NCI-H146 (cell line): ENCODE measurements at regions not wholly inside any gene's neighbourhood (a gene's known extent, or its start where the extent isn't known, plus 50 kb on each side); places are given as distances from the start of the nearest gene placed in this dataset.
A peak's percentile ranks its signal among the peaks of the same experiment; 100 is the strongest.
"Not testable (repeated sequence)": the region's sequence is repeated elsewhere in the genome, so short reads cannot be mapped to it uniquely, and the experiment has no call there.

Experiments
- DNase-seq: peaks from one replicate; lab custom pipeline; 2025; lab: John Stamatoyannopoulos, UW

DNA sequence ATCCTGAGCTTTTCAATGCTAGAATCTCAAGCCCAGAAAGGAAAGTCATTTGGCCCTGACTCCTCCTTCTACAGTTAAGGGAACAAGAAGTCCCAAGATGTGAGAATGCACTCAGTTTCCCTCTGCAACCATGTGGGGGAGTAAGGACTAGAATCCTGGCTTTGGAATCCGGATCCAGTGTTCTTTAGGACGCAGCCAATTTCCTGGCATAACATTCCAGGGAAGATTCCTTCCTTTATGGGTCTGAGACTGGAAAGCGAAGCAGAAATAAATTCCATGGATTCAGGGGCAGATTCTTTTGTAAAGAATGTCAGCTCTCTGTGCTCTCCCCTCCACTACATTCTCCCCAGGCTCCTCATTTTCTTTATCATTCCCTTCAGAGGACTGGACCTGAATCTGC is 151.8 kb upstream of the SOX14 start:
- no peak for DNase-seq

GRCh38 chr3:137615659-137616418 is 148.3 kb upstream of the SOX14 start:
- no peak for DNase-seq

DNA sequence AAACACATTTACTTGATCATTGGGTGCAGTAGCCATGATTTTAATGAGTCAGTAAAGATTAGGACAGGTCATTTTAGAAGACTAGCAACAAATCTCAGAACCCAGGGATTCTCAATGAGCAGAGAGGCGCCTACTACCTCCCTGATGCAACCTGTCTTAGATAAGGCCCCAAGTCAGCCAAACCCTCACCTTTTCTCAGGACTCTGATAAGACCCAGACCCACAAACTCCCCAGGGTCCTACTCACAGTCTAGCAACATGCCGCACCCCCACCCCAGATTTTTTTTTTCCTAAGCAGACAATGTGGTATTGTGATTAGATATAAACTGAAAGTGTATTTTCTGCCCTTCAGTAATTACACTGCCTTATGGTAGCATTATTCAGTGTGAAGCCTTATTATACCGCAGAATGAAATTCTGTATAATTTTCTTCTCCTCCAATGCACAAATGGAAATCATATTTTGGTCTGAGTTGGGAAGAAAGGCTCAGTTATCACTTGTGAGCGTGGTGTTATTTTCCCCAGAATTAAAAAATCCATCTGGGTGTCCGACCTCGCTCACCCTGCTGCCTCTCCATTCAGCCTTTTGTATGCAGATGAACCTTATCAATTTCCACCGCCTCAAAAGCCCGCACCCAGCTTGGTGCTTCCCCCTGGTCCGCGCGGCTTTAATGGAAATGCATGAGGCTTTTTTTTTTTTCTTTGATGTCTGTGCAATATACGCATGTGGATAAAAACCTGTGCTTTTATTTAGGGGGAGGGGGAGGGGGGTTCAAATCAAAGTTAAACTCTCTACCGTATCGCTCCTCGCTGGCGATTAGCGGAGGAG is 122.0 kb upstream of the SOX14 start:
- DNase-seq: no peak

GRCh38 chr3:137642831-137643230 is 121.3 kb upstream of the SOX14 start:
- DNase-seq: no peak

DNA sequence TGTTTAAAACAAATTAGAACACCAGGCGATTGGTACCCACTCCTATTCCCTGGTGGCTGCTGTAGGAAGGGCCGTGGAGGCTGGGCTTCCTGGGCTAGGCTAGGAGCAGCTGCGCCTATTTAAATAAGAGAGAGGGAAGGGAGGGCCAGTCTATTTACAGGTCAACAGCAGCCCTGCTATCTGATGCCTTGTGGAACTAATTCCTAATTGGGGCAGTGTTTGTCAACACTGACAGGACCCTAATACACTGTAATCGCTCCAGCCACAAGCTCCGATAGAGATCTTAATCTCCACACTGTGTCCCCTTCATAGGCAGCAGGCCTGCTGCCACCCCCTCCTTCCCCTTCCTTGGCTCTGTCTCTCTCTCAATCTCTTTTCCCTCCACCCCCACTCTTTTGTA is 116.9 kb upstream of the SOX14 start:
- DNase-seq: no peak

DNA sequence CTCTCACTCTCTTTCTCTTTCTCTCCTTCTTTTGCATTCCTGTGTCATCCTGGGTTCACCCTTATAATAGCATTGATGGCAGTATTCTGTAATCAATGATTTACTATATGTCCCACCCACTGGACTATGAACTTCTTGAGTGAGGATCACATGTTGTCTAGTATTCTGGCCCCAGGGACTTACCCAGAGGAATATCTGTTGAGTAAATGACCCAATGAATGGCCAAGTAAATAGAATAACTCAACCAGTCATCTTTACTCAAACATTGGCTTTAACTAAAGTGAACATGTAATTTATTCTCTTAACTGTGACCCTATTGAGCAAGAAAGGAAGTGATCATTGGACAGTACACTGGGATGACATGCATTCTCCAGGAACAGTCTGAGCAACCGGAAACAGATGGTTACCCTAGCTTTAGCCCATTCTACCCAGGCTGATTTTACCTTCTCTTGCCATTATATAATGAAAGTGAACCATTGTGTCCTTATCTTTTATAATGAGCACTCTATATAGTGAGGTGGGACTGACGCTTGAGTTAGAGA is 94.5 kb upstream of the SOX14 start:
- DNase-seq: no peak

- no peak for DNase-seq
Measured at GRCh38 chr3:137687181-137687879, 76.8 kb upstream of the SOX14 start.

DNA sequence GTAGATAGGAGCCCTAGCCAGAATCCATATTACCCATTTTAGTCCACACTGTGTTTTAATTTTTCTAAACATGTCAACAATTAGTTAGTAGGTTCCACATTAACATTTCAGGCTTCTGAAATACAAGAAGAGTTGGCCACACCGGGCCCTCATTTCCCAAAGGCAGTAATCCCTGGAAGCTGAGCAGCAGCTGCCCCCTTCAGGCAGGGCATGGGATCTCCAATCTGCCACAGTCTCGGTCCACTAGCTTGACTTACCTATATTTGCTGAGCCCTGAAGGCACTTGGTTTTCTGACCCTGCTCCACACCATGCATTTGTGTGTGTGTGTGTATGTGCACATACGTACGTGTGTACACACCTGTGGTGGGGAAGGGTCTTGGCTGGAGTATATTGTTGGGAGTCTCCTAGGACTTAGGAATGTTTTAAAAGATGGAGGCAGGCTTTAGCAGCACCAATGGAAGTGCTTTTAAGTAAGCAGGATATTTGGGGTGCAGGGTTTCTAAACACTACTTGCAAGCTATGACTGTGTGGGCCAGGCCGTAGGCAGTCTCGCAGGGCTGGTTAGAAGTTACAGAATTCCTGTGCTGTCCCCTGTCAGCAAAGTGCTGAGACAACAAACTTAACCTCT is 71.2 kb upstream of the SOX14 start:
- DNase-seq: peak; percentile 38

GRCh38 chr3:137693791-137694190 is 70.3 kb upstream of the SOX14 start:
- no peak for DNase-seq

DNA sequence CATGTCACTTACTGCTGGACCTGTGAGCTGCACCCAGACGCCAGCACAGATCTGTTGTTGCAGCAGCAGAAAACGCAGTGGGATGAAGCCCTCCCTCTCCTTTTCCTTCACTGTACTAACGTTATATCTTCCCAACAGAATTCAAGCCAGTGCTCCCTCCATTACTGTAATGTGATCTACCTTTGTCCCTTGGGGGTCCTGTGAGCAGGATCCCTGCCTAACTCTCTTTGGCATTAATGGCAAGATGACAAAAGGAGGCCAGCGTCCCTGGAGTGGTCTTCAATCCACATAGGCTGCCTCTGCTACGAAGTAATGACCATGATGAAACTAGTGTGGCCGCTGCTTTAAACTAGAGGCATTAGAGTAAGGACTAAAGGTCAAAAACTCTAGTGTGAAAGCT is 69.3 kb upstream of the SOX14 start:
- DNase-seq: no peak

DNA sequence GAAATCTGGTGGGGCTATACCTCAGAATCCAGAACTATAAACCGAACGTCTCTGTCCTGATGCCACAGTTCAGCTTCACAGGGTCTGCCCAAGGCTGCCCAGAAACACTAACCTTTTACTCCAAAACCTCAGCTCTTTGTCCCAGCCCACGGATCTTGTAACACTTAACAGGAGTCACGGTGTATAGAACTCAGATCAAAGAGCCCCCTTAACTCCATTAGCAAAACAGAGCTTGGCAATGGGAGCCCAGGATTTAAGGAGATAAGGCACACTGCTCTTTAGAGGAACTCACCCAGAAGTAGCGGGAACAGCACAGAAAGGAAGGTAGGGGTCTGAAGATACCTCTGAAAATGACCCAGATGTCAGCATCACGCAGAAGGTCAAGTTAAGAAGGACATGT is 68.8 kb upstream of the SOX14 start:
- no peak for DNase-seq

GRCh38 chr3:137709011-137709601 is 55.0 kb upstream of the SOX14 start:
- peak; percentile 11 for DNase-seq

- DNase-seq: not testable (repeated sequence)
Measured at GRCh38 chr3:137713965-137714364, 50.1 kb upstream of the SOX14 start.
